ENCODE measurements at regions not wholly inside any gene's neighbourhood (a gene's known extent, or its start where the extent isn't known, plus 50 kb on each side); places are given as distances from the start of the nearest gene placed in this dataset.
A peak's percentile ranks its signal among the peaks of the same experiment; 100 is the strongest.
"Not testable (repeated sequence)": the region's sequence is repeated elsewhere in the genome, so short reads cannot be mapped to it uniquely, and the experiment has no call there.

DNA sequence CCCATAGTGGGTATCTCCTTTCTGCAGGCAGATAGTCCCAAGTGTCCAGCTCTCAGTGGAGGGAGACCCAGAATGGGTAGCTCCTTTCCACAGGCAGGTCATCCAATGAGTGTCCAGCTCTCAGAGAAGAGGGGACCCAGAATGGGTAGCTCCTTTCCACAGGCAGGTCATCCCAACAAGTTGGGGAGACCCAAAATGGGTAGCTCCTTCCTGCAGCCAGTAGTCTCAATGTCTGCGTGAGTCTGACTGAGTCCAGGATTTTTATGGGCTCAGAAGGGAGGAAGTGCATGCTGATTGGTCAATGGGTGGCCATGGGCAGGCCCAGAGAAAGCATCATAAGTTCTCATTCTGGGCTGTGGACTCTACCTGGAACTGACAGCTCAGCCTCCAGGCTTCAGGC is 150.7 kb upstream of the P2RY1 start:
- no TSS peak for BruUV-seq (replicated peaks)
- WGBS (ENCODE audit: insufficient coverage, low coverage, missing lambda C conversion rate) = 10% methylated on average over 1 of the region's 1 CpG
- ChIA-PET POLR2A (interaction anchor here (0.6 kb wide), 2 partner anchors 240 to 326 kb away, joined by 3 read pairs; no protein-coding TSS in a partner anchor), CTCF (ENCODE audit: low intra/inter-chr PET ratio) (no interaction called here)
- Histone ChIP-seq H2AFZ (ENCODE audit: low read depth, low read length) (no peak overlapping the region), H3K9ac (ENCODE audit: insufficient read depth in 1 of 2, low read depth in 2 of 2, low read length in 2 of 2) (no peak overlapping the region), H4K20me1 (replicated peaks; ENCODE audit: control insufficient read depth, insufficient read depth, low read length) (no peaks in the 10 kb centered on the region), H3K4me1 (replicated peaks in 1 of 2; ENCODE audit: control insufficient read depth in 2 of 2, insufficient read depth in 2 of 2, low read length in 2 of 2) (no peaks in the 10 kb centered on the region; a peak in 1 of 5 replicates), H3K27me3 (ENCODE audit: control insufficient read depth in 2 of 2, insufficient read depth in 2 of 2, low read length in 2 of 2) (no peaks in the 10 kb centered on the region), H3K9me3 (replicated peaks; ENCODE audit: control insufficient read depth, insufficient read depth, low read depth, low read length) (no peaks in the 10 kb centered on the region), H3K27ac (ENCODE audit: extremely low read depth, low read depth, low read length) (no peak overlapping the region), H3K36me3 (ENCODE audit: control insufficient read depth, insufficient read depth, low read length) (no peaks in the 10 kb centered on the region), H3K4me2 (ENCODE audit: insufficient read depth, low read length) (no peak overlapping the region), H3K9me1 (ENCODE audit: control insufficient read depth, insufficient read depth, low read length) (no peaks in the 10 kb centered on the region), H3K79me2 (ENCODE audit: control insufficient read depth, insufficient read depth, low read length) (no peaks in the 10 kb centered on the region), H3K4me3 (no peak overlapping the region)
- in situ Hi-C loops (cut with MboI) (no loop called here), intact Hi-C loops (cut with micrococcal nuclease) (no loop called here)
- no peak for FAIRE-seq
- no peak for ATAC-seq
- TF ChIP-seq, protein P1, sequence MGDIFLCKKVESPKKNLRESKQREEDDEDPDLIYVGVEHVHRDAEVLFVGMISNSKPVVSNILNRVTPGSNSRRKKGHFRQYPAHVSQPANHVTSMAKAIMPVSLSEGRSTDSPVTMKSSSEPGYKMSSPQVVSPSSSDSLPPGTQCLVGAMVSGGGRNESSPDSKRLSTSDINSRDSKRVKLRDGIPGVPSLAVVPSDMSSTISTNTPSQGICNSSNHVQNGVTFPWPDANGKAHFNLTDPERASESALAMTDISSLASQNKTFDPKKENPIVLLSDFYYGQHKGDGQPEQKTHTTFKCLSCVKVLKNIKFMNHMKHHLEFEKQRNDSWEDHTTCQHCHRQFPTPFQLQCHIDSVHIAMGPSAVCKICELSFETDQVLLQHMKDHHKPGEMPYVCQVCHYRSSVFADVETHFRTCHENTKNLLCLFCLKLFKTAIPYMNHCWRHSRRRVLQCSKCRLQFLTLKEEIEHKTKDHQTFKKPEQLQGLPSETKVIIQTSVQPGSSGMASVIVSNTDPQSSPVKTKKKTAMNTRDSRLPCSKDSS (IDR thresholded peaks at IDR 0.05; ENCODE audit: low read depth, partially characterized antibody) = peak; percentile 75
- TF ChIP-seq TRIM28 (IDR thresholded peaks at IDR 0.05) (peak; percentile 56; the same call in 1 of the 2 replicates), CBX3 (IDR thresholded peaks at IDR 0.05; ENCODE audit: borderline replicate concordance in 1 of 2, low read length in 2 of 2) (peak in 1 of 2 experiments; percentile 87; a peak in 2 of 3 replicates), ESRRA (IDR thresholded peaks at IDR 0.05; ENCODE audit: borderline replicate concordance, low read depth) (no peak)
- DNase-seq (ENCODE audit: extremely low read depth in 1 of 4, low spot score in 3 of 4) = no peak

DNA sequence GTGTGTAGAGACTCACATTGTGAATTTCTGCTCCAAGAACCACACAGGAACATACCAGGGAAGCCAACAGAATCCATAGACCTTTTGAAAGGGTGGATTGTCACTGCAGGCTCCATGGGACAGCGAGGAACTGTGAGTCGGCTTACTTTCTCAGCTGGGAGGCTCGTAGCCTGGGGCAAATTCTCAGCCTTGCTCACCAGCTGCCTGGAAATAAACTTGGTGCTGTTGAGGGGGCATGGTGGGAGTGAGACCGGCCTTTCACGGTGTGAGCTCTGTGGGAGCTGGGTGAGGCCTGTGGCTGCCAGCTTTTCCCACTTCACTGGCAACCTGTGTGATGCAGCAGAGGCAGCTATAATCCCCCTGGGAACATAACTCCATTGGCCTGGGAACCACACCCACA is 146.6 kb upstream of the P2RY1 start:
- H3K9me1 ChIP-seq (ENCODE audit: control insufficient read depth, insufficient read depth, low read length) = no peaks in the 10 kb centered on the region
- H3K4me3 ChIP-seq = no peak overlapping the region
- TF ChIP-seq, protein P2, sequence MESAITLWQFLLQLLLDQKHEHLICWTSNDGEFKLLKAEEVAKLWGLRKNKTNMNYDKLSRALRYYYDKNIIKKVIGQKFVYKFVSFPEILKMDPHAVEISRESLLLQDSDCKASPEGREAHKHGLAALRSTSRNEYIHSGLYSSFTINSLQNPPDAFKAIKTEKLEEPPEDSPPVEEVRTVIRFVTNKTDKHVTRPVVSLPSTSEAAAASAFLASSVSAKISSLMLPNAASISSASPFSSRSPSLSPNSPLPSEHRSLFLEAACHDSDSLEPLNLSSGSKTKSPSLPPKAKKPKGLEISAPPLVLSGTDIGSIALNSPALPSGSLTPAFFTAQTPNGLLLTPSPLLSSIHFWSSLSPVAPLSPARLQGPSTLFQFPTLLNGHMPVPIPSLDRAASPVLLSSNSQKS (CRISPR knock-in tag; IDR thresholded peaks at IDR 0.05) = no peak
- no peak for TF ChIP-seq FOXA1 (IDR thresholded peaks at IDR 0.05; ENCODE audit: borderline replicate concordance)
- H3K9ac ChIP-seq (ENCODE audit: insufficient read depth in 1 of 2, low read depth in 2 of 2, low read length in 2 of 2) = no peak overlapping the region
- no peaks in the 10 kb centered on the region for H3K79me2 ChIP-seq (ENCODE audit: control insufficient read depth, insufficient read depth, low read length)
- H3K36me3 ChIP-seq (ENCODE audit: control insufficient read depth, insufficient read depth, low read length) = no peaks in the 10 kb centered on the region
- 38% methylated on average over 5 of the region's 5 CpGs for WGBS (ENCODE audit: insufficient coverage, low coverage, missing lambda C conversion rate)
- ChIA-PET CTCF (ENCODE audit: low intra/inter-chr PET ratio) (no interaction called here), POLR2A (interaction anchor here (1.0 to 1.1 kb wide), 2 partner anchors 9 to 32 kb away, joined by 3 to 5 read pairs; no protein-coding TSS in a partner anchor)
- in situ Hi-C loops (cut with MboI) (no loop called here), intact Hi-C loops (cut with micrococcal nuclease) (no loop called here)
- no peaks in the 10 kb centered on the region for H3K4me1 ChIP-seq (replicated peaks in 1 of 2; ENCODE audit: control insufficient read depth in 2 of 2, insufficient read depth in 2 of 2, low read length in 2 of 2)
- no TSS peak for BruUV-seq (replicated peaks)
- H3K27ac ChIP-seq (ENCODE audit: extremely low read depth, low read depth, low read length) = no peak overlapping the region
- FAIRE-seq (no peak), ATAC-seq (no peak), DNase-seq (ENCODE audit: extremely low read depth in 1 of 4, low spot score in 3 of 4) (no peak)
- H3K27me3 ChIP-seq (ENCODE audit: control insufficient read depth in 2 of 2, insufficient read depth in 2 of 2, low read length in 2 of 2) = no peaks in the 10 kb centered on the region
- H3K9me3 ChIP-seq (replicated peaks; ENCODE audit: control insufficient read depth, insufficient read depth, low read depth, low read length) = no peaks in the 10 kb centered on the region
- no peaks in the 10 kb centered on the region for H4K20me1 ChIP-seq (replicated peaks; ENCODE audit: control insufficient read depth, insufficient read depth, low read length)
- H3K4me2 ChIP-seq (ENCODE audit: insufficient read depth, low read length) = no peak overlapping the region
- H2AFZ ChIP-seq (ENCODE audit: low read depth, low read length) = no peak overlapping the region

DNA sequence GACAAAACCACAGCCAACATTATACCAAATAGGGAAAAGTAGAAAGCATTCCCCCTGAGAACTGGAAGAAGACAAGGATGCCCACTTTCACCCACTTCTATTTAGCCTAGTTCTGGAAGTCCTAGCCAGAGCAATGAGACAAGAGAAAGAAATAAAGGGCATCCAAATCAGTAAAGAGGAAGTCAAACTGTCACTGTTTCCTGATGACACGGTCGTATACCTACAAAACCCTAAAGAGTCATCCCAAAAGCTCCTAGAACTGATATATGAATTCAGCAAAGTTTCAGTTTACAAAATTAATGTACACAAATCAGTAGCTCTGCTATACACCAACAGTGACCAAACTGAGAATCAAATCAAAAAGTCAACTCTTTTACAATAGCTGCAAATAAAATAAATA is 142.6 kb upstream of the P2RY1 start:
- H3K4me3 ChIP-seq; H3K79me2 ChIP-seq (ENCODE audit: control insufficient read depth, insufficient read depth, low read length); H3K9me1 ChIP-seq (ENCODE audit: control insufficient read depth, insufficient read depth, low read length); H3K4me2 ChIP-seq (ENCODE audit: insufficient read depth, low read length); H3K27ac ChIP-seq (ENCODE audit: extremely low read depth, low read depth, low read length); BruUV-seq (replicated peaks); DNase-seq (ENCODE audit: extremely low read depth in 1 of 4, low spot score in 3 of 4); in situ Hi-C loops (cut with MboI); H4K20me1 ChIP-seq (replicated peaks; ENCODE audit: control insufficient read depth, insufficient read depth, low read length); H3K4me1 ChIP-seq (replicated peaks in 1 of 2; ENCODE audit: control insufficient read depth in 2 of 2, insufficient read depth in 2 of 2, low read length in 2 of 2); POLR2A ChIA-PET; H3K9ac ChIP-seq (ENCODE audit: insufficient read depth in 1 of 2, low read depth in 2 of 2, low read length in 2 of 2); H3K36me3 ChIP-seq (ENCODE audit: control insufficient read depth, insufficient read depth, low read length); H3K27me3 ChIP-seq (ENCODE audit: control insufficient read depth in 2 of 2, insufficient read depth in 2 of 2, low read length in 2 of 2); H3K9me3 ChIP-seq (replicated peaks; ENCODE audit: control insufficient read depth, insufficient read depth, low read depth, low read length); H2AFZ ChIP-seq (ENCODE audit: low read depth, low read length); ATAC-seq; FAIRE-seq; intact Hi-C loops (cut with micrococcal nuclease); CTCF ChIA-PET (ENCODE audit: low intra/inter-chr PET ratio): not testable (repeated sequence)
- 50% methylated on average over 2 of the region's 2 CpGs for WGBS (ENCODE audit: insufficient coverage, low coverage, missing lambda C conversion rate)

Measured in K562 (cell line).